ENCODE measurements at regions not wholly inside any gene's neighbourhood (a gene's known extent, or its start where the extent isn't known, plus 50 kb on each side); places are given as distances from the start of the nearest gene placed in this dataset.

DNA sequence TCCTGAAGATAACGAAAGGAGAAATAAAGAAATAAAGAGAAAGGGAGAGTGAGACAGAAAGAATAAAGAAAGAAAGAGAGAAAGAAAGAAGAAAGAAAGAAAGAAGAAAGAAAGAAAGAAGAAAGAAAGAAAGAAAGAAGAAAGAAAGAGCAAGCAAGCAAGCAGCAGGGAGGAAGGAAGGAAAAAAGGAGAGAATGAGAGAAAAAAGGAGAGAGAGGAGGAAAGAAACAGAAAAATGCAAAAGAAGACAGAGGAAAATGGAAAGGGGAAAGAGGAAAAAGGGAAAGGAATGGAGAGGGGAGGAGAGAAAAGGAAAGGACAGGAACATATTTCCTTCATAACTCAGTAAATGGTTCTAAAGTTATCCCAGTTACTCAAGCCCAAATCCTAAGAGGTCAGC, 978.8 kb upstream of the CDH9 start:
- Histone ChIP-seq H3K4me1 (no peaks in the 10 kb centered on the region), H3K9me3 (replicated peaks) (peaks cover 34% of the 10 kb centered on the region), H3K36me3 (no peaks in the 10 kb centered on the region), H3K27ac (replicated peaks) (no peak overlapping the region), H3K4me3 (no peak overlapping the region), H3K27me3 (ENCODE audit: low read depth) (no peaks in the 10 kb centered on the region)
- intact Hi-C loops (cut with micrococcal nuclease): no loop called here
- no peak for DNase-seq
- TF ChIP-seq, protein P1, sequence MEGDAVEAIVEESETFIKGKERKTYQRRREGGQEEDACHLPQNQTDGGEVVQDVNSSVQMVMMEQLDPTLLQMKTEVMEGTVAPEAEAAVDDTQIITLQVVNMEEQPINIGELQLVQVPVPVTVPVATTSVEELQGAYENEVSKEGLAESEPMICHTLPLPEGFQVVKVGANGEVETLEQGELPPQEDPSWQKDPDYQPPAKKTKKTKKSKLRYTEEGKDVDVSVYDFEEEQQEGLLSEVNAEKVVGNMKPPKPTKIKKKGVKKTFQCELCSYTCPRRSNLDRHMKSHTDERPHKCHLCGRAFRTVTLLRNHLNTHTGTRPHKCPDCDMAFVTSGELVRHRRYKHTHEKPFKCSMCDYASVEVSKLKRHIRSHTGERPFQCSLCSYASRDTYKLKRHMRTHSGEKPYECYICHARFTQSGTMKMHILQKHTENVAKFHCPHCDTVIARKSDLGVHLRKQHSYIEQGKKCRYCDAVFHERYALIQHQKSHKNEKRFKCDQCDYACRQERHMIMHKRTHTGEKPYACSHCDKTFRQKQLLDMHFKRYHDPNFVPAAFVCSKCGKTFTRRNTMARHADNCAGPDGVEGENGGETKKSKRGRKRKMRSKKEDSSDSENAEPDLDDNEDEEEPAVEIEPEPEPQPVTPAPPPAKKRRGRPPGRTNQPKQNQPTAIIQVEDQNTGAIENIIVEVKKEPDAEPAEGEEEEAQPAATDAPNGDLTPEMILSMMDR (IDR thresholded peaks at IDR 0.05; ENCODE audit: borderline replicate concordance): no peak

DNA sequence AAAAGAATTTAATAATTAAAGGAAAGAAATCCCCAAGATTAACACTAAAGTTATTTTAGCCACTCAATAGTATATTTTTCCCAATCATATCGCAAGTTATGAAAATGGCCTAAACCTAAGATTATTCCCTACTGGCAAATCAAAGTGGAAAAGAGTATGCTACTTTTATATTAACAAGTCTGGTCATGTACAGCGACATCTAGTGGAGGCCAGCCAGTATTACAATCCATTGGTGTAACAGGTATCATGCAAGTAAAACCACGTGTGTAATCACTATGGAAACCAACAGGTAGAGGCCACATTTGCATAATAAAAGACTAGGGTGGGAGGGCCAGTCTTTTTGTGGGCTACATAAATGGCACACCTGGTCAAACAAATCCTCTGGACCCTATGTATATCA, 976.4 kb upstream of the CDH9 start:
- Histone ChIP-seq H3K27ac (replicated peaks) (no peak overlapping the region), H3K4me3 (no peak overlapping the region), H3K36me3 (no peaks in the 10 kb centered on the region), H3K4me1 (no peaks in the 10 kb centered on the region), H3K27me3 (ENCODE audit: low read depth) (no peaks in the 10 kb centered on the region), H3K9me3 (replicated peaks) (peaks cover 57% of the 10 kb centered on the region)
- DNase-seq: no peak
- intact Hi-C loops (cut with micrococcal nuclease): no loop called here
- TF ChIP-seq, protein P1 (IDR thresholded peaks at IDR 0.05; ENCODE audit: borderline replicate concordance): peak; percentile 37

DNA sequence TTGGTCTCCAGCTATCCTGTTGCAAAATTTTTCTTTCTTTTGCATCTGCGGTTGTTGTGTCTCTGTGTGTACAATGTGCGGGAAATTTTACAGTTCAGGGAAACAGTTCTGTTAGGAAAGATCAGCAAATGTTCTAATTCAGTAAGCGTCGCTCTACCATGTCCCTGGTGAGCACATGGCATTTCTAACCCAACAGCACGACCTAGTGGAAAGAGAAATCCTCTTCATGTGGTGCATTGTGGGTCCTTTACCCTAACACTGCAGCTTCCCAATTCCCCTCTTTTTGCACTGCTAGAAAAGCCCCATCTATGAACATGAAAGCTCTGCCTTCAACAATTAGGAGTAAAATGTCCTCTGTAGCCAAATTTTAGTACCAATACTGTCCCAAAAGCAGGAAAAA, 974.2 kb upstream of the CDH9 start:
- Histone ChIP-seq H3K27ac (replicated peaks) (no peak overlapping the region), H3K27me3 (ENCODE audit: low read depth) (no peaks in the 10 kb centered on the region), H3K9me3 (replicated peaks) (peaks cover 76% of the 10 kb centered on the region), H3K4me1 (no peaks in the 10 kb centered on the region), H3K4me3 (no peak overlapping the region), H3K36me3 (no peaks in the 10 kb centered on the region)
- DNase-seq: no peak
- TF ChIP-seq, protein P1 (IDR thresholded peaks at IDR 0.05; ENCODE audit: borderline replicate concordance): no peak
- intact Hi-C loops (cut with micrococcal nuclease): no loop called here

DNA sequence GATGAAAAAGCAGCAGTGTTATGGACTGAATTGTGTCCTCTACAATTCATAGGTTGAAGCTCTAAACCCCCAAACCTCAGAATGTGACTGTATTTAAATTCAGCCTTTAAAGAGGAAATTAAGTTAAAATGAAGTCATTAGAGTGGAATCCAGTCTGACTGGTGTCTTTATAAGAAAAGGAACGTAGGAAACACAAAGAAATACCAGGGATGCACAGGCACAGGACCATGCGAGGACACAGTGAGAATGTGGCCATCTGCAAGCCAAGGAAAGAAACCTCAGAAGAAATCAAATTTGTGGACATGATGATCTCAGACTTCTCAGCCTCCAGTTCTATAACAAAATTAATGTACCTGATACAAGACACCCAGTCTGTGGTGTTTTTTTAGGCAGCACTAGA, 971.2 kb upstream of the CDH9 start:
- Histone ChIP-seq H3K4me1 (no peaks in the 10 kb centered on the region), H3K27ac (replicated peaks) (no peak overlapping the region), H3K4me3 (no peak overlapping the region), H3K9me3 (replicated peaks) (peaks cover 67% of the 10 kb centered on the region), H3K27me3 (ENCODE audit: low read depth) (no peaks in the 10 kb centered on the region), H3K36me3 (no peaks in the 10 kb centered on the region)
- intact Hi-C loops (cut with micrococcal nuclease): no loop called here
- no peak for DNase-seq
- TF ChIP-seq, protein P1 (IDR thresholded peaks at IDR 0.05; ENCODE audit: borderline replicate concordance): no peak

DNA sequence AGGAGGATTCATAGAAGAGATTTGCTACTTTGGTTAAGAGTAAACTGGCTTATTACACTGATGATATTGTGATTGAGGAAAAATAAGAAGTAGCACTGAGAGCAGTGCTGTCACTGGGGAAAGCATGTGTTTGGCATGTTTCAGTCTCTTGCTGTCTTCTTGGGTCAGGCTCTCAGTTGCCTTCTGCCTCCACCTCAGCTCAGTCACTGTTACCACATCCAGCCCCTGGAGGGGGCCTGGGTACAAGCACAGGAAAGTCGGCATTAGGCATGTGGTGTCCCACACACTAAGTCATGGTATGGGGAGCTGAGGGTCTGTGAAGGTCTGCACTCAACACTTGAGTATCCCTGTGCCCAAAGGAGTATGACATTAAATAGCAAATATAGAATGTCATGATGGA, 958.3 kb upstream of the CDH9 start:
- no peaks in the 10 kb centered on the region for H3K27me3 ChIP-seq (ENCODE audit: low read depth)
- H3K4me3 ChIP-seq: no peak overlapping the region
- H3K9me3 ChIP-seq (replicated peaks): peaks cover 19% of the 10 kb centered on the region
- TF ChIP-seq, protein P1 (IDR thresholded peaks at IDR 0.05; ENCODE audit: borderline replicate concordance): no peak
- intact Hi-C loops (cut with micrococcal nuclease): no loop called here
- DNase-seq: no peak
- no peaks in the 10 kb centered on the region for H3K4me1 ChIP-seq
- no peaks in the 10 kb centered on the region for H3K36me3 ChIP-seq
- no peak overlapping the region for H3K27ac ChIP-seq (replicated peaks)

DNA sequence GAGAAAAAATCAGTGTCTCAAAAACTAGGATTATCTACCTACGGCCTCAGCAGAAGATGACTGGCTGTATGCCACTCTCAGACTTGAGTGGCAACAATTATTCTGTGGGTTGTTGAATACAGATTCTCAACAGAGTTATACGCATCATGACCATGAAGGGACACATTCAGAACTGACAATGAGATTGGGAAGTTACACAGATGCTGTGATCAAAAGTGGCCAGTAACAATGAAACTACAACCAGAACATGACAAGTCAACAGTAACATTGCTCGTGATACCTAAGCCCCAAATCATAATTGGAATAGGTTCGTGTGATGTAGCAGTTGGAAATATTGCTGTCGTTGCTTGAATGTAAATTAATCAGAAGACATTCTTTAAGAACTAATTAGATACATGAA, 957.5 kb upstream of the CDH9 start:
- no peaks in the 10 kb centered on the region for H3K27me3 ChIP-seq (ENCODE audit: low read depth)
- intact Hi-C loops (cut with micrococcal nuclease): no loop called here
- TF ChIP-seq, protein P1 (IDR thresholded peaks at IDR 0.05; ENCODE audit: borderline replicate concordance): no peak
- H3K4me1 ChIP-seq: no peaks in the 10 kb centered on the region
- DNase-seq: no peak
- H3K4me3 ChIP-seq: no peak overlapping the region
- peaks cover 13% of the 10 kb centered on the region for H3K9me3 ChIP-seq (replicated peaks)
- H3K27ac ChIP-seq (replicated peaks): no peak overlapping the region
- H3K36me3 ChIP-seq: no peaks in the 10 kb centered on the region

Measured in left ventricle myocardium inferior (tissue), 1 donor.